PC-3 (cell line): ENCODE measurements at regions not wholly inside any gene's neighbourhood (a gene's known extent, or its start where the extent isn't known, plus 50 kb on each side); places are given as distances from the start of the nearest gene placed in this dataset.

Source experiments
- ATAC-seq: fragments of 200-7000 bp; cut with Tn5 transposase; 2 replicates; pipeline ENCODE4 v1.9.1; 2020; ENCODE audit warnings: mild to moderate bottlenecking, moderate library complexity
- BruUV-seq: library from RNA; stranded (reverse); fragments of 400-500 nt; replicated peaks from 2 replicates; lab custom pipeline; 2021; lab: Mats Ljungman, UMichigan
- CTCF ChIA-PET: fragments of 300-600 bp; sonication (Branson Sonifier 250); formaldehyde crosslinking; loops from one replicate; lab custom pipeline; 2022; ENCODE audit warnings: antibody characterized with exemption; lab: Charles Lee
- POLR2A ChIA-PET: fragments of 300-600 bp; sonication (Branson Sonifier 250); formaldehyde crosslinking; loops from one replicate; lab custom pipeline; 2022; ENCODE audit warnings: antibody characterized with exemption; ENCODE audit not compliant: unreplicated experiment; lab: Charles Lee
- DNase-seq: peaks from one replicate; pipeline ENCODE4 v3.0.0-alpha.2; 2015
- H2AFZ ChIP-seq: fragments of 300-600 bp; sonication (generic); 2 replicates; pipeline ENCODE4 v1.6.0; 2016; ENCODE audit warnings: antibody characterized with exemption, low read length
- H3F3A ChIP-seq: fragments of 300-600 bp; sonication (generic); one replicate; pipeline ENCODE4 v1.6.0; 2017; ENCODE audit warnings: antibody characterized with exemption, low read length, control low read depth, mild to moderate bottlenecking; ENCODE audit not compliant: unreplicated experiment
- H3K27ac ChIP-seq: fragments of 300-600 bp; sonication (generic); 2 replicates; pipeline ENCODE4 v1.5.1; 2016; ENCODE audit warnings: mild to moderate bottlenecking, low read length
- H3K27me3 ChIP-seq: fragments of 300-600 bp; sonication (generic); 2 replicates; pipeline ENCODE4 v1.6.1; 2016; ENCODE audit warnings: low read length, mixed read lengths
- H3K36me3 ChIP-seq: fragments of 300-600 bp; sonication (generic); 2 replicates; pipeline ENCODE4 v1.6.1; 2016; ENCODE audit warnings: low read depth, mixed run types, low read length, mixed read lengths
- H3K4me1 ChIP-seq: fragments of 300-600 bp; sonication (generic); 2 replicates; pipeline ENCODE4 v1.5.1; 2016; ENCODE audit warnings: low read length; ENCODE audit not compliant: insufficient read depth
- H3K4me2 ChIP-seq: fragments of 300-600 bp; sonication (generic); 2 replicates; pipeline ENCODE4 v1.6.0; 2016; ENCODE audit warnings: low read length
- H3K4me3 ChIP-seq: fragments of 300-600 bp; sonication (generic); 2 replicates; pipeline ENCODE4 v1.5.1; 2016; ENCODE audit warnings: mild to moderate bottlenecking, low read length, mixed read lengths
- H3K79me2 ChIP-seq: fragments of 300-600 bp; sonication (generic); 2 replicates; pipeline ENCODE4 v1.6.1; 2017; ENCODE audit warnings: low read length, mixed read lengths
- H3K9ac ChIP-seq: fragments of 300-600 bp; sonication (generic); 2 replicates; pipeline ENCODE4 v1.6.0; 2016; ENCODE audit warnings: mild to moderate bottlenecking, low read length
- H3K9me2 ChIP-seq: fragments of 300-600 bp; sonication (generic); replicated peaks from 2 replicates; pipeline ENCODE4 v1.6.1; 2016; ENCODE audit warnings: mixed run types, low read length, mixed read lengths
- H3K9me3 ChIP-seq: fragments of 300-600 bp; sonication (generic); 2 replicates; pipeline ENCODE4 v1.6.1; 2016; ENCODE audit warnings: low read length, mixed read lengths
- H4K20me1 ChIP-seq: fragments of 300-600 bp; sonication (generic); 2 replicates; pipeline ENCODE4 v1.6.1; 2016; ENCODE audit warnings: low read length, mixed read lengths
- CTCF ChIP-seq: fragments of 300-600 bp; sonication (generic); conservative IDR thresholded peaks from 2 replicates; pipeline ENCODE4 v1.5.1; 2017; ENCODE audit warnings: antibody characterized with exemption, low read depth, mild to moderate bottlenecking, low read length
- EZH2 ChIP-seq: fragments of 300-600 bp; sonication (generic); IDR thresholded peaks from one replicate; pipeline ENCODE4 v1.6.1; 2017; ENCODE audit warnings: antibody characterized with exemption, mild to moderate bottlenecking, low read length; ENCODE audit not compliant: unreplicated experiment
- EZH2phosphoT487 ChIP-seq: fragments of 300-600 bp; sonication (generic); IDR thresholded peaks from 2 replicates; pipeline ENCODE4 v1.6.1; 2018; ENCODE audit warnings: mild to moderate bottlenecking, antibody characterized with exemption, low read length, borderline replicate concordance
- intact Hi-C: fragments of 100-400 bp; cut with micrococcal nuclease; formaldehyde crosslinking; loops from 2 replicates; pipeline ENCODE4 v1.9.0; 2023

GRCh38 chr4:187767158-187767557, 228.4 kb upstream of the ZFP42 start:
- Histone ChIP-seq H3K9ac (no peak overlapping the region), H3K9me3 (no peaks in the 10 kb centered on the region), H3K79me2 (no peaks in the 10 kb centered on the region), H3K4me2 (no peak overlapping the region), H3K9me2 (no peaks in the 10 kb centered on the region), H3K4me3 (no peak overlapping the region), H3K27me3 (no peaks in the 10 kb centered on the region), H3F3A (no peaks in the 10 kb centered on the region), H3K36me3 (no peaks in the 10 kb centered on the region), H3K27ac (no peak overlapping the region), H4K20me1 (no peaks in the 10 kb centered on the region), H2AFZ (no peak overlapping the region), H3K4me1 (no peaks in the 10 kb centered on the region)
- DNase-seq = no peak
- no peak for TF ChIP-seq EZH2phosphoT487
- TF ChIP-seq CTCF = no peak
- no peak for TF ChIP-seq EZH2
- ATAC-seq = no peak
- ChIA-PET CTCF (no interaction called here), POLR2A (no interaction called here)
- intact Hi-C loops = no loop called here
- BruUV-seq = no TSS peak

GRCh38 chr4:187767687-187768086, 227.9 kb upstream of the ZFP42 start:
- TF ChIP-seq CTCF (no peak), EZH2 (no peak), EZH2phosphoT487 (no peak)
- Histone ChIP-seq H3K4me1 (no peaks in the 10 kb centered on the region), H4K20me1 (no peaks in the 10 kb centered on the region), H3K27me3 (no peaks in the 10 kb centered on the region), H3F3A (no peaks in the 10 kb centered on the region), H3K36me3 (no peaks in the 10 kb centered on the region), H3K4me3 (no peak overlapping the region), H3K9ac (no peak overlapping the region), H3K4me2 (no peak overlapping the region), H3K27ac (no peak overlapping the region), H3K9me3 (no peaks in the 10 kb centered on the region), H2AFZ (no peak overlapping the region), H3K79me2 (no peaks in the 10 kb centered on the region), H3K9me2 (no peaks in the 10 kb centered on the region)
- ChIA-PET POLR2A (no interaction called here), CTCF (no interaction called here)
- DNase-seq (no peak), ATAC-seq (no peak)
- no TSS peak for BruUV-seq
- intact Hi-C loops = no loop called here

GRCh38 chr4:187770345-187770744, 225.2 kb upstream of the ZFP42 start:
- no peak for TF ChIP-seq EZH2
- no peak for TF ChIP-seq EZH2phosphoT487
- TF ChIP-seq CTCF = no peak
- no peaks in the 10 kb centered on the region for H3K36me3 ChIP-seq
- DNase-seq (no peak), ATAC-seq (no peak)
- no peak overlapping the region for H3K4me2 ChIP-seq
- ChIA-PET POLR2A (no interaction called here), CTCF (no interaction called here)
- H3K79me2 ChIP-seq = no peaks in the 10 kb centered on the region
- no peaks in the 10 kb centered on the region for H3K9me2 ChIP-seq
- intact Hi-C loops = no loop called here
- H3F3A ChIP-seq = no peaks in the 10 kb centered on the region
- H4K20me1 ChIP-seq = no peaks in the 10 kb centered on the region
- no peaks in the 10 kb centered on the region for H3K9me3 ChIP-seq
- H3K27me3 ChIP-seq = no peaks in the 10 kb centered on the region
- H3K9ac ChIP-seq = no peak overlapping the region
- no peak overlapping the region for H2AFZ ChIP-seq
- no peak overlapping the region for H3K27ac ChIP-seq
- BruUV-seq = no TSS peak
- no peaks in the 10 kb centered on the region for H3K4me1 ChIP-seq
- H3K4me3 ChIP-seq = no peak overlapping the region
